Gastrocnemius medialis (tissue), 4 donors: ENCODE measurements at regions not wholly inside any gene's neighbourhood (a gene's known extent, or its start where the extent isn't known, plus 50 kb on each side); places are given as distances from the start of the nearest gene placed in this dataset.

Experiments used
- ATAC-seq, 2 donors: fragments of 150-250 bp; one replicate each; pipeline ENCODE4 v1.9.1; 2016
- DNase-seq, 2 donors: peaks; one replicate each; pipeline ENCODE4 v3.0.0-alpha.2; 2019
- H3K27ac ChIP-seq, 4 donors: fragments of 200-600 bp; sonication (generic); 1 replicate in 1 of 4; 2 replicates in 3 of 4; pipeline ENCODE4 v1.5.1; 2016 to 2018; ENCODE audit warnings: mild to moderate bottlenecking in 2 of 4, moderate library complexity in 1 of 4
- H3K27me3 ChIP-seq, 3 donors: fragments of 200-600 bp; sonication (generic) in 2 of 3; 1 replicate in 1 of 3; 2 replicates in 2 of 3; pipeline versions ENCODE4 v1.5.1 to v1.6.0; 2016 to 2019; ENCODE audit warnings: mild to moderate bottlenecking in 1 of 3, moderate library complexity in 1 of 3
- H3K36me3 ChIP-seq, 2 donors: fragments of 200-600 bp; sonication (generic) in 1 of 2; one replicate each; pipeline ENCODE4 v1.5.1; 2017 to 2018
- H3K4me1 ChIP-seq, 2 donors: fragments of 200-600 bp; sonication (generic) in 1 of 2; one replicate each; pipeline ENCODE4 v1.5.1; 2016 to 2017; ENCODE audit warnings: mild to moderate bottlenecking in 2 of 2
- H3K4me3 ChIP-seq, 4 donors: fragments of 200-600 bp; sonication (generic) in 3 of 4; 1 replicate in 1 of 4; 2 replicates in 3 of 4; pipeline ENCODE4 v1.5.1; 2016 to 2019; ENCODE audit warnings: mild to moderate bottlenecking in 2 of 4
- H3K9me3 ChIP-seq, 3 donors: fragments of 200-600 bp; sonication (generic) in 2 of 3; 1 replicate in 1 of 3; 2 replicates in 2 of 3; pipeline ENCODE4 v1.5.1; 2016 to 2019
- POLR2A ChIP-seq, 2 donors: fragments of 450-650 bp; IDR thresholded peaks; one replicate each; pipeline ENCODE4 v1.6.1; 2017; ENCODE audit warnings: antibody characterized with exemption in 2 of 2, mild to moderate bottlenecking in 2 of 2, moderate library complexity in 2 of 2
- in situ Hi-C, 4 donors: fragments of 200-750 bp; cut with MboI; loops; one replicate each; pipeline versions ENCODE4 v1.15.0 to v1.8.0; 2017; ENCODE audit warnings: low sequenced_read_pairs in 4 of 4
- intact Hi-C: fragments of 100-400 bp; cut with DNase I; formaldehyde crosslinking; loops from one replicate; pipeline ENCODE4 v1.15.1; 2023; ENCODE audit warnings: low total_unique reads
- TF ChIP-seq, protein P1 (sequence below), 5 experiments: fragments of 450-650 bp in 3 of 5; fragments of 200-600 bp in 2 of 5; sonication (generic) in 2 of 5; IDR thresholded peaks in 4 of 5; conservative IDR thresholded peaks in 1 of 5; 1 replicate in 4 of 5; 2 replicates in 1 of 5; pipeline ENCODE4 v1.5.1; 2016 to 2019; ENCODE audit warnings: antibody characterized with exemption in 5 of 5, mild to moderate bottlenecking in 3 of 5, moderate library complexity in 3 of 5

GRCh38 chr2:100675855-100676254 is 113.1 kb downstream of the PDCL3 start:
- Histone ChIP-seq H3K36me3 (no peaks in the 10 kb centered on the region), H3K4me1 (no peaks in the 10 kb centered on the region), H3K9me3 (no peaks in the 10 kb centered on the region), H3K27me3 (no peaks in the 10 kb centered on the region), H3K4me3 (no peak overlapping the region), H3K27ac (no peak overlapping the region)
- TF ChIP-seq, protein P1, sequence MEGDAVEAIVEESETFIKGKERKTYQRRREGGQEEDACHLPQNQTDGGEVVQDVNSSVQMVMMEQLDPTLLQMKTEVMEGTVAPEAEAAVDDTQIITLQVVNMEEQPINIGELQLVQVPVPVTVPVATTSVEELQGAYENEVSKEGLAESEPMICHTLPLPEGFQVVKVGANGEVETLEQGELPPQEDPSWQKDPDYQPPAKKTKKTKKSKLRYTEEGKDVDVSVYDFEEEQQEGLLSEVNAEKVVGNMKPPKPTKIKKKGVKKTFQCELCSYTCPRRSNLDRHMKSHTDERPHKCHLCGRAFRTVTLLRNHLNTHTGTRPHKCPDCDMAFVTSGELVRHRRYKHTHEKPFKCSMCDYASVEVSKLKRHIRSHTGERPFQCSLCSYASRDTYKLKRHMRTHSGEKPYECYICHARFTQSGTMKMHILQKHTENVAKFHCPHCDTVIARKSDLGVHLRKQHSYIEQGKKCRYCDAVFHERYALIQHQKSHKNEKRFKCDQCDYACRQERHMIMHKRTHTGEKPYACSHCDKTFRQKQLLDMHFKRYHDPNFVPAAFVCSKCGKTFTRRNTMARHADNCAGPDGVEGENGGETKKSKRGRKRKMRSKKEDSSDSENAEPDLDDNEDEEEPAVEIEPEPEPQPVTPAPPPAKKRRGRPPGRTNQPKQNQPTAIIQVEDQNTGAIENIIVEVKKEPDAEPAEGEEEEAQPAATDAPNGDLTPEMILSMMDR (IDR thresholded peaks at IDR 0.05 in 4 of 5, conservative IDR thresholded peaks at IDR 0.05 in 1 of 5): no peak
- no peak for TF ChIP-seq POLR2A (IDR thresholded peaks at IDR 0.05)
- intact Hi-C loops (no loop called here), in situ Hi-C loops (no loop called here)
- no peak for DNase-seq
- ATAC-seq: no peak

DNA sequence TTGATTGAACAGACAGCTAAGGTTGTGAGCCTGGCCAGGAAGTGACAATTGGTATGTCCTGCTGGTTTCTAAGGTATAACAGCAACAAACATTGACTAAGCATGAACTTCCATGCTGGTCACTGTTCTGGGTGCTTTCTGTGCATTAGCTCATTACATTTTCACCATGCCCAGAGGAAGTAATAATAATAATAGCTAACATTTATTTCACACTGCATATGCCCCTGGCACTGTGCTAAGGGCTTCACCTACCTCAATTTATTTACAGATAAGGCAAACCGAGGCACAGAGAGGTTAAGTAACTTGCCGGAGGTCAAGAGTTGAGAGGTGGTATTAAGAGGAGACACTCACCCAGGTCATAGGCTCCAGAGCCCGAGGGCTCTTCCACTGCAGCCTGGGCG is 113.6 kb downstream of the PDCL3 start:
- in situ Hi-C loops (no loop called here), intact Hi-C loops (no loop called here)
- DNase-seq (no peak), ATAC-seq (no peak)
- Histone ChIP-seq H3K4me3 (no peak overlapping the region), H3K36me3 (no peaks in the 10 kb centered on the region), H3K4me1 (no peaks in the 10 kb centered on the region), H3K27ac (no peak overlapping the region), H3K9me3 (no peaks in the 10 kb centered on the region), H3K27me3 (no peaks in the 10 kb centered on the region)
- no peak for TF ChIP-seq POLR2A (IDR thresholded peaks at IDR 0.05)
- TF ChIP-seq, protein P1 (IDR thresholded peaks at IDR 0.05 in 4 of 5, conservative IDR thresholded peaks at IDR 0.05 in 1 of 5): no peak

GRCh38 chr2:100677611-100678185 is 114.9 kb downstream of the PDCL3 start:
- in situ Hi-C loops (no loop called here), intact Hi-C loops (no loop called here)
- TF ChIP-seq POLR2A (IDR thresholded peaks at IDR 0.05): no peak
- TF ChIP-seq, protein P1 (IDR thresholded peaks at IDR 0.05 in 4 of 5, conservative IDR thresholded peaks at IDR 0.05 in 1 of 5): no peak
- no peaks in the 10 kb centered on the region for H3K36me3 ChIP-seq
- no peak for ATAC-seq
- no peaks in the 10 kb centered on the region for H3K4me1 ChIP-seq
- H3K27ac ChIP-seq: no peak overlapping the region
- H3K4me3 ChIP-seq: no peak overlapping the region
- DNase-seq: no peak
- H3K27me3 ChIP-seq: no peaks in the 10 kb centered on the region
- H3K9me3 ChIP-seq: no peaks in the 10 kb centered on the region

GRCh38 chr2:100679211-100679610 is 116.4 kb downstream of the PDCL3 start:
- Histone ChIP-seq H3K9me3 (no peaks in the 10 kb centered on the region), H3K27ac (no peak overlapping the region), H3K4me1 (no peaks in the 10 kb centered on the region), H3K4me3 (no peak overlapping the region), H3K27me3 (no peaks in the 10 kb centered on the region), H3K36me3 (no peaks in the 10 kb centered on the region)
- no peak for ATAC-seq
- TF ChIP-seq, protein P1 (IDR thresholded peaks at IDR 0.05 in 4 of 5, conservative IDR thresholded peaks at IDR 0.05 in 1 of 5): no peak
- TF ChIP-seq POLR2A (IDR thresholded peaks at IDR 0.05): no peak
- intact Hi-C loops: no loop called here
- in situ Hi-C loops: no loop called here
- DNase-seq: no peak

DNA sequence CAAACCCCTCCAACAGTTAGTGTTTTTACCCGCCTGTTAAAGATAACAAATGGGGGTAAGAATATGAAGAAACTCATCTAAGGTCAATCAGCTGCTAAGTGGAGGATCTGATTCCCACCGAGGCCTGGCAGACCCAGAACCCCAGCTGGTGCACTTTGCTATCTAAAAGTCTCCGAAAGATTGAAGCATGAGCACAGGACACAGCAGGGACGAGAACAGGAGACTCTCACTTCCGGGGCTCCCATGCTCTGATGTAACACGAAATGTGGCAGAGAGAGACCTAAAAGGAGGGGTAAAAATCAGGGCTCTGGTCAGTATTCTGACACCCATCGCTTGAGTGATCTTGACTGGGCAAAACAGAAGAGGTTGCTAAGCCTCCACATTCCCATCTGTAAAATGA is 119.7 kb downstream of the PDCL3 start:
- intact Hi-C loops (no loop called here), in situ Hi-C loops (no loop called here)
- no peaks in the 10 kb centered on the region for H3K4me1 ChIP-seq
- ATAC-seq (no peak), DNase-seq (no peak)
- no peak overlapping the region for H3K27ac ChIP-seq
- H3K27me3 ChIP-seq: no peaks in the 10 kb centered on the region
- no peaks in the 10 kb centered on the region for H3K36me3 ChIP-seq
- no peak overlapping the region for H3K4me3 ChIP-seq
- TF ChIP-seq, protein P1 (IDR thresholded peaks at IDR 0.05 in 4 of 5, conservative IDR thresholded peaks at IDR 0.05 in 1 of 5): no peak
- TF ChIP-seq POLR2A (IDR thresholded peaks at IDR 0.05): no peak
- no peaks in the 10 kb centered on the region for H3K9me3 ChIP-seq
